ENCODE measurements at regions not wholly inside any gene's neighbourhood (a gene's known extent, or its start where the extent isn't known, plus 50 kb on each side); places are given as distances from the start of the nearest gene placed in this dataset.

GRCh38 chr9:90057361-90057760, 452.5 kb downstream of the GADD45G start:
- TF ChIP-seq CTCF (IDR thresholded peaks at IDR 0.05; ENCODE audit: insufficient read depth, low read length, poor library complexity, severe bottlenecking) (no peak), EZH2phosphoT487 (conservative IDR thresholded peaks at IDR 0.05; ENCODE audit: low read length) (no peak)

Measured in SU-DHL-6 (cell line).